ENCODE measurements at regions not wholly inside any gene's neighbourhood (a gene's known extent, or its start where the extent isn't known, plus 50 kb on each side); places are given as distances from the start of the nearest gene placed in this dataset.

DNA sequence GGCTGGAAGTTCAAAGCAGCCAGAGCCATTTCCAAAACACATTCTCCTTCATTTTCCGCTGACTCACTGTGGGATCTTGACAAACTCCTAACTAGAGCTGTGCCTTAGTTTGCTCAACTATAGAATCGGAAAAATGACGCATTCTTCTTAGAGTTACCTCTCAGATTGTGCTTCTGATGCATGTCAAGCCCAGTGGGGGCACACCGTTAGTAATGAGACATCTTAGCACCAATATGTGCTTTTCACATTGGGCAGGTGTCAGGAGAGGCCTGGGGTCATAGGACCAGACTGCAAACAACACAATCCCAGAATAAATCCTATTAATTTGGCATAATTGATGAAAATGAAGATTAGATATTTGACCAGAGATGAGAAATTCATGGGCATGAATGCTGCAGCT, 71.3 kb upstream of the UBE3A start:
- TF ChIP-seq, protein P1, sequence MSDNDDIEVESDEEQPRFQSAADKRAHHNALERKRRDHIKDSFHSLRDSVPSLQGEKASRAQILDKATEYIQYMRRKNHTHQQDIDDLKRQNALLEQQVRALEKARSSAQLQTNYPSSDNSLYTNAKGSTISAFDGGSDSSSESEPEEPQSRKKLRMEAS (IDR thresholded peaks at IDR 0.05) = no peak
- TF ChIP-seq FOXM1 (IDR thresholded peaks at IDR 0.05; ENCODE audit: borderline replicate concordance, low read depth) (no peak), CREB1 (IDR thresholded peaks at IDR 0.05; ENCODE audit: low read depth) (no peak), TEAD4 (IDR thresholded peaks at IDR 0.05) (no peak), CEBPB (IDR thresholded peaks at IDR 0.05) (no peak)

GRCh38 chr15:25509703-25510102, 70.9 kb upstream of the UBE3A start:
- no peak for TF ChIP-seq TAF1 (IDR thresholded peaks at IDR 0.05; ENCODE audit: low read depth)
- TF ChIP-seq EP300 (IDR thresholded peaks at IDR 0.05; ENCODE audit: borderline replicate concordance) = no peak
- TF ChIP-seq EGR1 (IDR thresholded peaks at IDR 0.05) = no peak
- TF ChIP-seq YY1 (IDR thresholded peaks at IDR 0.05; ENCODE audit: low read depth) = no peak
- TF ChIP-seq CREB1 (IDR thresholded peaks at IDR 0.05; ENCODE audit: low read depth) = no peak
- no peak for TF ChIP-seq TCF12 (IDR thresholded peaks at IDR 0.05; ENCODE audit: low read depth)
- TF ChIP-seq TEAD4 (IDR thresholded peaks at IDR 0.05) = no peak
- no peak for TF ChIP-seq USF1 (IDR thresholded peaks at IDR 0.05)
- no peak for TF ChIP-seq RAD21 (IDR thresholded peaks at IDR 0.05; ENCODE audit: low read depth)
- no peak for TF ChIP-seq CEBPB (IDR thresholded peaks at IDR 0.05)
- TF ChIP-seq, protein P2, sequence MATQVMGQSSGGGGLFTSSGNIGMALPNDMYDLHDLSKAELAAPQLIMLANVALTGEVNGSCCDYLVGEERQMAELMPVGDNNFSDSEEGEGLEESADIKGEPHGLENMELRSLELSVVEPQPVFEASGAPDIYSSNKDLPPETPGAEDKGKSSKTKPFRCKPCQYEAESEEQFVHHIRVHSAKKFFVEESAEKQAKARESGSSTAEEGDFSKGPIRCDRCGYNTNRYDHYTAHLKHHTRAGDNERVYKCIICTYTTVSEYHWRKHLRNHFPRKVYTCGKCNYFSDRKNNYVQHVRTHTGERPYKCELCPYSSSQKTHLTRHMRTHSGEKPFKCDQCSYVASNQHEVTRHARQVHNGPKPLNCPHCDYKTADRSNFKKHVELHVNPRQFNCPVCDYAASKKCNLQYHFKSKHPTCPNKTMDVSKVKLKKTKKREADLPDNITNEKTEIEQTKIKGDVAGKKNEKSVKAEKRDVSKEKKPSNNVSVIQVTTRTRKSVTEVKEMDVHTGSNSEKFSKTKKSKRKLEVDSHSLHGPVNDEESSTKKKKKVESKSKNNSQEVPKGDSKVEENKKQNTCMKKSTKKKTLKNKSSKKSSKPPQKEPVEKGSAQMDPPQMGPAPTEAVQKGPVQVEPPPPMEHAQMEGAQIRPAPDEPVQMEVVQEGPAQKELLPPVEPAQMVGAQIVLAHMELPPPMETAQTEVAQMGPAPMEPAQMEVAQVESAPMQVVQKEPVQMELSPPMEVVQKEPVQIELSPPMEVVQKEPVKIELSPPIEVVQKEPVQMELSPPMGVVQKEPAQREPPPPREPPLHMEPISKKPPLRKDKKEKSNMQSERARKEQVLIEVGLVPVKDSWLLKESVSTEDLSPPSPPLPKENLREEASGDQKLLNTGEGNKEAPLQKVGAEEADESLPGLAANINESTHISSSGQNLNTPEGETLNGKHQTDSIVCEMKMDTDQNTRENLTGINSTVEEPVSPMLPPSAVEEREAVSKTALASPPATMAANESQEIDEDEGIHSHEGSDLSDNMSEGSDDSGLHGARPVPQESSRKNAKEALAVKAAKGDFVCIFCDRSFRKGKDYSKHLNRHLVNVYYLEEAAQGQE (IDR thresholded peaks at IDR 0.05; ENCODE audit: low read depth) = no peak
- no peak for TF ChIP-seq ZBTB7A (IDR thresholded peaks at IDR 0.05; ENCODE audit: low read depth)
- TF ChIP-seq, protein P1 (IDR thresholded peaks at IDR 0.05) = no peak
- no peak for TF ChIP-seq FOXM1 (IDR thresholded peaks at IDR 0.05; ENCODE audit: borderline replicate concordance, low read depth)
- TF ChIP-seq NFIC (IDR thresholded peaks at IDR 0.05) = no peak

DNA sequence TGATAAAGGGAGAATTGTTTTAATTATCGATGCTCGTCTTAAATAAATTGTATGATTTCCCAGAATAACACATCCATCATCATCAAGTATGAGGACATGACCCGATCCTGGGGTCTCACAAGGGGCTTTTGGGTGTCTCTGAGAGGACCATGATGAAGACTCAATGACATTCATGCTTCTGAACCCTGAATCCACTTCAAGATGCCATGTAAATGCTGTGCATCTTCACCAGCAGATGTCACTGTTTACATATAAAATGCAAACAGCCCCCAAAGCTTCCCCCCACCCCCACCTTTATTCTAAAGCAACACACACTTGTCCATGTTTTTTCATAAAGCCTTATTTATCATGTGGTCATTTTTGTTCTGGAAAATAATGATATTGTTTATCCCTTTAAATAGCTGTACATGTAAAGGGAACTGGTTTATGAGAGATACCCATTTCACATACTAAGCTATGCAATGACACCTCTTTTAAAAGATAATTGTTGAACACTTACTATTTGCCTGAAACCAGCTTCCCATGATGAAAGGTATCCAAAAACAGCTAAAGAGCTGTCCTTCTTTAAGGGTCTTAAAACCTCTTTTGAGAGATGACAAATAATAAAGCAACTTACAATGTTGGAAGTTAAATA, 69.7 kb upstream of the UBE3A start:
- TF ChIP-seq TCF12 (IDR thresholded peaks at IDR 0.05; ENCODE audit: low read depth) (no peak), USF1 (IDR thresholded peaks at IDR 0.05) (no peak), RAD21 (IDR thresholded peaks at IDR 0.05; ENCODE audit: low read depth) (peak; percentile 70)

GRCh38 chr15:25504307-25504706, 65.5 kb upstream of the UBE3A start:
- TF ChIP-seq ZBTB7A (IDR thresholded peaks at IDR 0.05; ENCODE audit: low read depth) (no peak), TAF1 (IDR thresholded peaks at IDR 0.05; ENCODE audit: low read depth) (no peak), CREB1 (IDR thresholded peaks at IDR 0.05; ENCODE audit: low read depth) (no peak), RAD21 (IDR thresholded peaks at IDR 0.05; ENCODE audit: low read depth) (no peak), EGR1 (IDR thresholded peaks at IDR 0.05) (no peak), TEAD4 (IDR thresholded peaks at IDR 0.05) (no peak), TCF12 (IDR thresholded peaks at IDR 0.05; ENCODE audit: low read depth) (no peak), EP300 (IDR thresholded peaks at IDR 0.05; ENCODE audit: borderline replicate concordance) (no peak), USF1 (IDR thresholded peaks at IDR 0.05) (no peak), FOXM1 (IDR thresholded peaks at IDR 0.05; ENCODE audit: borderline replicate concordance, low read depth) (no peak), NFIC (IDR thresholded peaks at IDR 0.05) (no peak)
- TF ChIP-seq, protein P2 (IDR thresholded peaks at IDR 0.05; ENCODE audit: low read depth) = no peak
- TF ChIP-seq, protein P1 (IDR thresholded peaks at IDR 0.05) = no peak

DNA sequence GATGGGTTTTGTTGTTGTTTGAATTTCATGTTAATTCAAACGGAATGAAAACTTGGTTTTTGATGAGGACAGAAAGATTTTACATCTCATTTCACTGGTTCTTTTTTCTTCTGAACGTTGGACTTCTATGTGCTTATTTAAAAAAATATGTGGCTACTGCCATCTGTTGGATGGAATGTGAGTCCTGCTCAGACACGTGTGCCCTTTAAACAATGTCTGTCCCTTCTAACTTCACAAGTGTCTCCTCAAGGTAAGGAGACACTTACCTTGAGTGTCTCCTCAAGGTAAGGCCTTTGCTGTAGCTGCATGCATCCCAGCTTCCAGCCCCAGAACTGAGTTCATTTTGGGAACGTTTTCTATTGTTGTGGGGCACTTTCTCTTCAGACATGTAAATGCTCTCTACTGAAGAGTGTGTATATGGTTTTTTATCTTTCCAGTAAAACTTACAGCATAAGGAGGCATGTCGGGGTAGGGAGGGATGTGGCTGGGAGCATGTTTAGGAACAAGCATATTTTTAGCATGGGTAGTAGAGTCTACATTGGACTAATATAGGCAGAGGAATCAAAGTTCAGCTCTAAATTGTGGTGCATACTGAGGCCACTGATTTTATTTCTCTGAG, 63.1 kb upstream of the UBE3A start:
- TF ChIP-seq YY1 (IDR thresholded peaks at IDR 0.05; ENCODE audit: low read depth) (no peak), TEAD4 (IDR thresholded peaks at IDR 0.05) (peak; percentile 94), CREB1 (IDR thresholded peaks at IDR 0.05; ENCODE audit: low read depth) (no peak), EGR1 (IDR thresholded peaks at IDR 0.05) (no peak), EP300 (IDR thresholded peaks at IDR 0.05; ENCODE audit: borderline replicate concordance) (no peak), NFIC (IDR thresholded peaks at IDR 0.05) (no peak), CEBPB (IDR thresholded peaks at IDR 0.05) (no peak), USF1 (IDR thresholded peaks at IDR 0.05) (peak; percentile 41; the same call in 1 of the 2 replicates), FOXM1 (IDR thresholded peaks at IDR 0.05; ENCODE audit: borderline replicate concordance, low read depth) (no peak), ZBTB7A (IDR thresholded peaks at IDR 0.05; ENCODE audit: low read depth) (no peak), RAD21 (IDR thresholded peaks at IDR 0.05; ENCODE audit: low read depth) (peak; percentile 54), TAF1 (IDR thresholded peaks at IDR 0.05; ENCODE audit: low read depth) (no peak), TCF12 (IDR thresholded peaks at IDR 0.05; ENCODE audit: low read depth) (no peak)
- TF ChIP-seq, protein P2 (IDR thresholded peaks at IDR 0.05; ENCODE audit: low read depth) = no peak
- TF ChIP-seq, protein P1 (IDR thresholded peaks at IDR 0.05) = 0 out of 2 replicates have a peak, but pooled peaks have one; percentile 18
